OCI-LY1 (cell line): ENCODE measurements at regions not wholly inside any gene's neighbourhood (a gene's known extent, or its start where the extent isn't known, plus 50 kb on each side); places are given as distances from the start of the nearest gene placed in this dataset.

Experiments used
- H2AFZ ChIP-seq: fragments of 200-600 bp; sonication (generic), shearing (Covaris generic); 2 replicates; pipeline ENCODE4 v1.6.0; 2014; ENCODE audit warnings: antibody characterized with exemption, mild to moderate bottlenecking, low read length
- H3F3A ChIP-seq: fragments of 200-600 bp; sonication (generic), shearing (Covaris generic); 2 replicates; pipeline ENCODE4 v1.6.0; 2014; ENCODE audit warnings: mild to moderate bottlenecking, antibody characterized with exemption, low read length, moderate library complexity; ENCODE audit not compliant: insufficient read depth
- H3K27ac ChIP-seq: fragments of 200-600 bp; sonication (generic); 2 replicates; pipeline ENCODE4 v1.5.1; 2014; ENCODE audit warnings: low read length, mixed run types, mild to moderate bottlenecking, low read depth; ENCODE audit not compliant: poor library complexity, severe bottlenecking
- H3K27me3 ChIP-seq: fragments of 200-600 bp; sonication (generic); 2 replicates; pipeline ENCODE4 v1.6.0; 2014; ENCODE audit warnings: antibody characterized with exemption, mild to moderate bottlenecking, low read length, moderate library complexity; ENCODE audit not compliant: insufficient read depth
- H3K36me3 ChIP-seq: fragments of 200-600 bp; sonication (generic); 2 replicates; pipeline ENCODE4 v1.6.1; 2014; ENCODE audit warnings: mild to moderate bottlenecking, antibody characterized with exemption, low read length, moderate library complexity, mixed read lengths; ENCODE audit not compliant: insufficient read depth
- H3K4me1 ChIP-seq: fragments of 200-600 bp; sonication (generic); 2 replicates; pipeline ENCODE4 v1.5.1; 2014; ENCODE audit warnings: mild to moderate bottlenecking, low read length, moderate library complexity; ENCODE audit not compliant: insufficient read depth, severe bottlenecking
- H3K4me2 ChIP-seq: fragments of 200-600 bp; sonication (generic), shearing (Covaris generic); 2 replicates; pipeline ENCODE4 v1.6.1; 2014; ENCODE audit warnings: low read length
- H3K4me3 ChIP-seq: fragments of 200-600 bp; sonication (generic); 2 replicates; pipeline ENCODE4 v1.5.1; 2014; ENCODE audit warnings: low read length, low read depth, mild to moderate bottlenecking, mixed read lengths; ENCODE audit not compliant: poor library complexity, severe bottlenecking
- H3K79me2 ChIP-seq: fragments of 200-600 bp; shearing (Covaris generic); 2 replicates; pipeline ENCODE4 v1.6.1; 2016; ENCODE audit warnings: mixed run types, low read length, mixed read lengths; ENCODE audit not compliant: insufficient read depth
- H3K9ac ChIP-seq: fragments of 200-600 bp; sonication (generic), shearing (Covaris generic); 2 replicates; pipeline ENCODE4 v1.6.1; 2014; ENCODE audit warnings: mild to moderate bottlenecking, low read length, mixed read lengths
- H3K9me2 ChIP-seq: fragments of 200-600 bp; sonication (generic), shearing (Covaris generic); 2 replicates; pipeline ENCODE4 v1.6.1; 2014; ENCODE audit warnings: low read depth, mild to moderate bottlenecking, low read length, mixed read lengths
- H3K9me3 ChIP-seq: fragments of 200-600 bp; shearing (Covaris generic); 2 replicates; pipeline ENCODE4 v1.6.1; 2014; ENCODE audit warnings: low read length, mixed read lengths
- H4K20me1 ChIP-seq: fragments of 200-600 bp; sonication (generic), shearing (Covaris generic); 2 replicates; pipeline ENCODE4 v1.6.0; 2016; ENCODE audit warnings: mild to moderate bottlenecking, low read length; ENCODE audit not compliant: insufficient read depth
- CTCF ChIP-seq: fragments of 200-600 bp; sonication (generic), shearing (Covaris generic); IDR thresholded peaks from 2 replicates; pipeline ENCODE4 v1.5.1; 2017; ENCODE audit warnings: mild to moderate bottlenecking, antibody characterized with exemption, low read length, moderate library complexity, mixed read lengths
- EZH2 ChIP-seq: fragments of 200-600 bp; sonication (generic), shearing (Covaris generic); IDR thresholded peaks from 2 replicates; pipeline ENCODE4 v1.8.0; 2017; ENCODE audit warnings: borderline replicate concordance, mixed run types, mild to moderate bottlenecking, antibody characterized with exemption, low read length, moderate library complexity, mixed read lengths

GRCh38 chr6:120620900-120621299, 713.4 kb downstream of the TBC1D32 start:
- no peaks in the 10 kb centered on the region for H3K9me3 ChIP-seq
- no peak overlapping the region for H3K4me3 ChIP-seq
- H3K9me2 ChIP-seq = no peaks in the 10 kb centered on the region
- no peaks in the 10 kb centered on the region for H3K27me3 ChIP-seq
- no peak overlapping the region for H3K9ac ChIP-seq
- no peaks in the 10 kb centered on the region for H3K4me1 ChIP-seq
- no peaks in the 10 kb centered on the region for H3K36me3 ChIP-seq
- no peaks in the 10 kb centered on the region for H4K20me1 ChIP-seq
- no peak for TF ChIP-seq EZH2
- TF ChIP-seq CTCF = no peak
- no peak overlapping the region for H2AFZ ChIP-seq
- H3F3A ChIP-seq = no peaks in the 10 kb centered on the region
- H3K4me2 ChIP-seq = no peak overlapping the region
- H3K27ac ChIP-seq = no peak overlapping the region
- no peaks in the 10 kb centered on the region for H3K79me2 ChIP-seq

- H2AFZ ChIP-seq = no peak overlapping the region
- H3K4me3 ChIP-seq = no peak overlapping the region
- no peak overlapping the region for H3K27ac ChIP-seq
- H3K27me3 ChIP-seq = no peaks in the 10 kb centered on the region
- H3K4me2 ChIP-seq = no peak overlapping the region
- H3K79me2 ChIP-seq = no peaks in the 10 kb centered on the region
- no peaks in the 10 kb centered on the region for H4K20me1 ChIP-seq
- H3K9me3 ChIP-seq = no peaks in the 10 kb centered on the region
- no peak for TF ChIP-seq EZH2
- no peak for TF ChIP-seq CTCF
- no peaks in the 10 kb centered on the region for H3K9me2 ChIP-seq
- no peak overlapping the region for H3K9ac ChIP-seq
- H3K4me1 ChIP-seq = no peaks in the 10 kb centered on the region
- no peaks in the 10 kb centered on the region for H3F3A ChIP-seq
- H3K36me3 ChIP-seq = no peaks in the 10 kb centered on the region
Observed at GRCh38 chr6:120615238-120615637, 719.0 kb downstream of the TBC1D32 start.

- H3K4me1 ChIP-seq = no peaks in the 10 kb centered on the region
- H3K9me3 ChIP-seq = no peaks in the 10 kb centered on the region
- no peaks in the 10 kb centered on the region for H3F3A ChIP-seq
- TF ChIP-seq CTCF (no peak), EZH2 (no peak)
- no peak overlapping the region for H3K4me3 ChIP-seq
- no peak overlapping the region for H3K27ac ChIP-seq
- no peaks in the 10 kb centered on the region for H3K27me3 ChIP-seq
- no peak overlapping the region for H3K9ac ChIP-seq
- no peak overlapping the region for H2AFZ ChIP-seq
- no peaks in the 10 kb centered on the region for H3K79me2 ChIP-seq
- no peaks in the 10 kb centered on the region for H3K9me2 ChIP-seq
- H4K20me1 ChIP-seq = no peaks in the 10 kb centered on the region
- H3K4me2 ChIP-seq = no peak overlapping the region
- no peaks in the 10 kb centered on the region for H3K36me3 ChIP-seq
Observed at GRCh38 chr6:120614723-120615122, 719.6 kb downstream of the TBC1D32 start.
